Lung (tissue), 11 donors: ENCODE measurements at regions not wholly inside any gene's neighbourhood (a gene's known extent, or its start where the extent isn't known, plus 50 kb on each side); places are given as distances from the start of the nearest gene placed in this dataset.
"Not testable (repeated sequence)": the region's sequence is repeated elsewhere in the genome, so short reads cannot be mapped to it uniquely, and the experiment has no call there.

Experiments used
- ATAC-seq: fragments of 200-7000 bp; cut with Tn5 transposase; one replicate; pipeline ENCODE4 v1.9.1; 2020; ENCODE audit warnings: moderate number of reproducible peaks; ENCODE audit not compliant: insufficient read depth, low FRiP score
- DNase-seq, 3 donors: peaks; one replicate each; pipeline ENCODE4 v3.0.0-alpha.2; 2013 to 2017
- H3K27ac ChIP-seq, 2 donors: one replicate each; pipeline ENCODE4 v1.5.1; 2013; ENCODE audit warnings: mild to moderate bottlenecking in 2 of 2, moderate library complexity in 2 of 2, control low read depth in 1 of 2, inconsistent platforms in 1 of 2, low read depth in 1 of 2, low read length in 1 of 2
- H3K27me3 ChIP-seq, 3 donors: one replicate each; pipeline ENCODE4 v1.5.1; 2013; ENCODE audit warnings: low read length in 2 of 3; ENCODE audit not compliant: control insufficient read depth in 3 of 3, insufficient read depth in 3 of 3
- H3K36me3 ChIP-seq, 4 donors: one replicate each; pipeline ENCODE4 v1.5.1; 2013; ENCODE audit warnings: low read length in 4 of 4, mild to moderate bottlenecking in 1 of 4, moderate library complexity in 1 of 4; ENCODE audit not compliant: control insufficient read depth in 4 of 4, insufficient read depth in 4 of 4
- H3K4me1 ChIP-seq, 5 donors: one replicate each; pipeline ENCODE4 v1.5.1; 2013; ENCODE audit warnings: low read length in 5 of 5, mild to moderate bottlenecking in 2 of 5, moderate library complexity in 1 of 5; ENCODE audit not compliant: control insufficient read depth in 5 of 5, insufficient read depth in 5 of 5
- H3K4me3 ChIP-seq: one replicate; pipeline ENCODE4 v1.5.1; 2013; ENCODE audit warnings: mild to moderate bottlenecking, control low read depth, moderate library complexity
- H3K9ac ChIP-seq, 2 donors: one replicate each; pipeline ENCODE4 v1.5.1; 2013; ENCODE audit warnings: low read length in 2 of 2, control low read depth in 1 of 2; ENCODE audit not compliant: insufficient read depth in 1 of 2
- H3K9me3 ChIP-seq, 4 donors: one replicate each; pipeline ENCODE4 v1.5.1; 2013; ENCODE audit warnings: low read length in 3 of 4, mild to moderate bottlenecking in 1 of 4, moderate library complexity in 1 of 4; ENCODE audit not compliant: control insufficient read depth in 4 of 4, insufficient read depth in 3 of 4
- WGBS, 2 donors: extraction: QIAGEN DNeasy Blood & Tissue Kit; methylation state at CpG; one replicate each; pipeline ENCODE4 v1.1.7; 2013; 5-methylcytosine and 5-hydroxymethylcytosine counted together
- TF ChIP-seq, protein P1 (sequence below): IDR thresholded peaks from 2 replicates; pipeline ENCODE4 v1.5.1; 2012; ENCODE audit warnings: mild to moderate bottlenecking; ENCODE audit errors: control extremely low read depth, extremely low read depth
- donor health status: control.
- donor health status: control.
- donor health status: Bipolar disorder and iron deficiency.
- donor health status: healthy.
- donor health status: DM: yes; HTN: yes; CAD: no.

DNA sequence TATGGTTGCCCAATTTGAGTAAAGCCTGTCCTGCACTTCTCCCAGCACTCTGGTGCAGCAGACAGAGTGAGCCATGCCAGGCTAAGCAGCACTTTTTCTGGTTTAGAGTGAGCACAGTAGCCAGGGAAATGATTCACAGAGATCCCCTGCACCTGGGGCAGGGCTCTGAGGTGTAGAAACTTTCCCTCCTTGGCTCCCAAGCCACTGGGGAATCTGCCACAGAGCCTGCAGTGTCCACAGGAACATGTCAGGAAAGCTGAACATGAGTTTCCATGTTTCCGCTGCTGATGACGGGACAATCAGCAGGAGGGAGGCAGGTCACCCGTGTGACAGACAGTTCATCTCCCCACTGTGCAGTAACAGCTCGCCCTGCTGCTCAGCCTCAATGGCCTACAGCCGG, 429.9 kb upstream of the B3GAT1 start:
- TF ChIP-seq, protein P1, sequence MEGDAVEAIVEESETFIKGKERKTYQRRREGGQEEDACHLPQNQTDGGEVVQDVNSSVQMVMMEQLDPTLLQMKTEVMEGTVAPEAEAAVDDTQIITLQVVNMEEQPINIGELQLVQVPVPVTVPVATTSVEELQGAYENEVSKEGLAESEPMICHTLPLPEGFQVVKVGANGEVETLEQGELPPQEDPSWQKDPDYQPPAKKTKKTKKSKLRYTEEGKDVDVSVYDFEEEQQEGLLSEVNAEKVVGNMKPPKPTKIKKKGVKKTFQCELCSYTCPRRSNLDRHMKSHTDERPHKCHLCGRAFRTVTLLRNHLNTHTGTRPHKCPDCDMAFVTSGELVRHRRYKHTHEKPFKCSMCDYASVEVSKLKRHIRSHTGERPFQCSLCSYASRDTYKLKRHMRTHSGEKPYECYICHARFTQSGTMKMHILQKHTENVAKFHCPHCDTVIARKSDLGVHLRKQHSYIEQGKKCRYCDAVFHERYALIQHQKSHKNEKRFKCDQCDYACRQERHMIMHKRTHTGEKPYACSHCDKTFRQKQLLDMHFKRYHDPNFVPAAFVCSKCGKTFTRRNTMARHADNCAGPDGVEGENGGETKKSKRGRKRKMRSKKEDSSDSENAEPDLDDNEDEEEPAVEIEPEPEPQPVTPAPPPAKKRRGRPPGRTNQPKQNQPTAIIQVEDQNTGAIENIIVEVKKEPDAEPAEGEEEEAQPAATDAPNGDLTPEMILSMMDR: no peak
- Histone ChIP-seq H3K4me3 (no peak overlapping the region), H3K4me1 (no peaks in the 10 kb centered on the region), H3K27ac (no peak overlapping the region), H3K9me3 (no peaks in the 10 kb centered on the region), H3K36me3 (no peaks in the 10 kb centered on the region), H3K9ac (no peak overlapping the region), H3K27me3 (no peaks in the 10 kb centered on the region)
- no peak for DNase-seq
- 79 to 86% methylated on average over 5 of the region's 5 CpGs for WGBS, 2 donors
- no peak for ATAC-seq

DNA sequence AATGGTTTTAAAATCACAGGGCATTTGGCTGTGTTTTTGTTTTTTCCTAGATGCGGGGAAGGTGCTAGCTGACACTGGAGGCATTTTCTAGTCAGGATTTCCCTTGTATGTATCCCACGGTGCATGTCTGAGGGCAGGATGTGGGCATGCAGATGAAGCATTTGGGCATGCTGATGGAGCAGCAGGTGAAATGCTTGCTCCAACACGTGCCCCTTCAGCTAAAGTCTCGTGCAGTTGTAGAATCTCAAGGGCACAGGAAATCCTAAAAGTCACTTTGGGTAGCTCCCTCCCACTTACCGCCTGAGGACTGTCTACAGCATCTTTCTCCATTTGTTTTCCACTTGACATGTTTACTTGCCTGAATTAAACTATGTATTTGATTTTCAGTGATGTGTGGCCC, 429.4 kb upstream of the B3GAT1 start:
- Histone ChIP-seq H3K27ac (no peak overlapping the region), H3K4me1 (no peaks in the 10 kb centered on the region), H3K9me3 (no peaks in the 10 kb centered on the region), H3K9ac (no peak overlapping the region), H3K36me3 (no peaks in the 10 kb centered on the region), H3K4me3 (no peak overlapping the region), H3K27me3 (no peaks in the 10 kb centered on the region)
- no peak for DNase-seq
- no peak for ATAC-seq
- TF ChIP-seq, protein P1: no peak
- 51 to 62% methylated on average over 5 of the region's 5 CpGs for WGBS, 2 donors

DNA sequence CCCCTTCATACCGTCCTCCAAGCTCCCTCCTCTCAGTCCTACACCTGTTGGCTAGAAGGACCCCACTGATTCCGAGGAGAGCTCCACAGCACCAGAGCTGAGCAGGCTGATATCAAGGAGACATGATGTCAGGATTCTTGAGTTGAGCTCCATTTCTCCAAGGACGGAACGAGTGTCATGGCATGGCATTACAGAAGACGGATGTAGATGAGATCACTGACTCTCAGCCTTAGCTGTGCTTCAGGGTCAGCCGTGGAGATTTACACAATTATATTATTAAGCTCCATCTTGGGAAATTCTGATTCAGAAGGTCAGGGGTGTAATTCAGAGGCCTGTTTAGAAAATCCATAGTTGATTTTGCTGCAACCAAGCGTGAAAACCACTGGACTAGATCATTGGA, 428.9 kb upstream of the B3GAT1 start:
- DNase-seq: no peak
- WGBS, 2 donors: 73 to 84% methylated on average over 7 of the region's 7 CpGs
- Histone ChIP-seq H3K27ac (no peak overlapping the region), H3K36me3 (no peaks in the 10 kb centered on the region), H3K9ac (no peak overlapping the region), H3K4me1 (no peaks in the 10 kb centered on the region), H3K9me3 (no peaks in the 10 kb centered on the region), H3K27me3 (no peaks in the 10 kb centered on the region), H3K4me3 (no peak overlapping the region)
- TF ChIP-seq, protein P1: no peak
- no peak for ATAC-seq

DNA sequence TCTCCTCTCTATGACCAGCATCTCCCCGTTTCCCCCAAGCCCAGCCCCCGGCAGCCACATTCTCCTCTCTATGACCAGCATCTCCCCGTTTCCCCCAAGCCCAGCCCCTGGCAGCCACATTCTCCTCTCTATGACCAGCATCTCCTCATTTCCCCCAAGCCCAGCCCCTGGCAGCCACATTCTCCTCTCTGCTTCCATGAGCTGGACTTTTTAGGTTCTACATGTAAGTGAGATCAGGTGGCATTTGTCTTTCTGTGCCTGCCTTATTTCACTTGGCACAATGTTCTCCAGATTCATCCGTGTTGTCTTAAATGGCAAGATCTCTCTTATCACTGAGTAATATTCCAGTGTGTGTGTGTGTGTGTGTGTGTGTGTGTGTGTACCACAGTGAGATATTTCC, 428.1 kb upstream of the B3GAT1 start:
- H3K4me3 ChIP-seq, H3K9ac ChIP-seq, H3K27me3 ChIP-seq, H3K9me3 ChIP-seq, H3K36me3 ChIP-seq, DNase-seq, H3K4me1 ChIP-seq, H3K27ac ChIP-seq, ATAC-seq: not testable (repeated sequence)
- 79 to 84% methylated on average over 2 of the region's 4 CpGs for WGBS, 2 donors
